ENCODE measurements at regions not wholly inside any gene's neighbourhood (a gene's known extent, or its start where the extent isn't known, plus 50 kb on each side); places are given as distances from the start of the nearest gene placed in this dataset.

DNA sequence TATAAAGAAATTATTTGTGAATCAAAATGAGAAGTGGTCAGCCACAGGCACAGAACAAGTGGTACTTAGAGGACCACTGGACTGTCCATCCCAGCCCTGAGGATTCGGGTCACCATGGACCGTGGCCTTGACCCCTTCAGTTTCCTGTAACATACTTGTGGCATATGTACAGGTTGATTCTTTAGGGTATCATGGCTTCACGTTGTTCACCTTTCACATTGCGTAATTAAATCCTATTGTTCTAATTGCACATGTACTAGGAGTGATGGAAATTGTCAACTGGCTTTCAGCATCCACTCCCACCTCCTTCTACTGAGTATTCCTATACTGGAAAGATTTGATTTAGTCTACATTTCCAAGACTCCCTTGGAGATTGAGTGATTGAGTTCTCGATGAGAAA is 148.3 kb upstream of the GJB5 start:
- DNase-seq (ENCODE audit: low read depth): no peak

- DNase-seq (ENCODE audit: low read depth): no peak
Observed at GRCh38 chr1:34610063-34610462, 144.8 kb upstream of the GJB5 start.

GRCh38 chr1:34611571-34611970 is 143.3 kb upstream of the GJB5 start:
- no peak for DNase-seq (ENCODE audit: low read depth)

DNA sequence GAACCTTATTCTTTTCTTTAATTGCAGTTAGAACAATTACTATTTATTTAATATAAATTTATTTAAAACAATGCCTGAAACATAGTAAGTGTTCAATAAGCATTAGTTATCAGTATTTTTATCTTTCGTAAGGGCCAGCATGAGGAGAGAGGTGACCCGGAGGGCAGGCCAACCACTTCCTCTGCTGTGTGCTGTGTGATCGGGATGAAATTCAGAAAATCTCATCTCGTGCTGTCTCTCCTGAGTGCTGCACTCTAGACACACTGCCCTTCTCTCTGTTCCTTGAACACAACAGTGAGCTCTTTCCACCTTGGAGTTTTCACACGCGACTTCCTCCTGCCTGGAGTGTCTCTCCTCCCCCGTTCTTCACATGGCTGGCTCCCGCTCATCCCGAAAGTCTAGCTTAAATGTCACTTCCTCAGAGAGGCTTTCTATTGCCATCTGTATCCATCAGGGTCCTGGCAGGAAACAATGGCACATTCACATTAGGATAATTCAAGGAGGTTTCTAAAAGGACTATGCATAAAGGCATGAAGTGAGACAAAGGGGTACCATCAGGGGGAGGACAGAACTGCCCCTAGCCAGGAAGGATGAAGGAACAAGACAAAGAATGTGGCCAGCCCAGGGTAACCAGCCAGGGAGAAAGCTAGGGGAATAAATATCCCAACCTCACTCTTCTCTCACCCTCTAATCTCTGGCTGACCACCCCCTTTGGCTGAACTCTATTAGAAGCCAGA is 142.6 kb upstream of the GJB5 start:
- DNase-seq (ENCODE audit: low read depth): no peak

DNA sequence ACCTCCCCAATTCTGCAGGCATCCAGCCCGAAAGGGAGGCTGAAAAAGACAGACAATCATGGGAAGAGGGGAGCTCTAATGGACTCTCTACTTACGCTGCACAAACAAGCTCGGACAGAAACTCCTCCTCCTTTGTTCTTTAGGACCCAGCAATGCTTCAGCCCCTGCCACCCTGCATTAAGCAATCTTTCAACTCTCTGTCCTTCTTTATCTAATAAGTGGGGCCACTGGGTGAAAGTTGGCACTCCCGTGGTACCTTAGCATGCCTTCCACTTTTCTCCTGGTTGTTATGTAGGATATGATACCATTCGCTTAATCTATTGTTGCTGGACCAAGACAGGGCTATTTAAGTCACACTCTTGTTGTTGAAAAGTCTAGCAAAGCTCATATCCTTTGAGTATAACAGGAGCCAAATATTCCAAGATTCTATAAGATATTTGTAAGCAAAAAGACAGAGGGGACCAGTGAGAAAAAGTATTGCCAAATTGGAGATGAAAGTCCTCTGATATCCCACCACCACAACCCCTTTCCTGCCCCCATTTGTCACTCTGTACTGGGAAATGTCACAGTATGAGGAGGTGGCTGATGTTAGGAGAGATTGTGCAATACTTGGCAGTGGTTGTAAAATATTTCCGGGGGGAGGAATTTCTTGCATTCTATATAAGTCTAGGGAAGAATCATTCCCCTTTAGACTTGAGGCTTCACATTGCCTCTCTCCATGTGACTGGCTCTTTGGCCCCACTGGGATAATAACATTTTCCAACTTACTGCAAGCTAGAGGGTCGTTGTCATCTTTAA is 137.3 kb upstream of the GJB5 start:
- DNase-seq (ENCODE audit: low read depth): no peak

DNA sequence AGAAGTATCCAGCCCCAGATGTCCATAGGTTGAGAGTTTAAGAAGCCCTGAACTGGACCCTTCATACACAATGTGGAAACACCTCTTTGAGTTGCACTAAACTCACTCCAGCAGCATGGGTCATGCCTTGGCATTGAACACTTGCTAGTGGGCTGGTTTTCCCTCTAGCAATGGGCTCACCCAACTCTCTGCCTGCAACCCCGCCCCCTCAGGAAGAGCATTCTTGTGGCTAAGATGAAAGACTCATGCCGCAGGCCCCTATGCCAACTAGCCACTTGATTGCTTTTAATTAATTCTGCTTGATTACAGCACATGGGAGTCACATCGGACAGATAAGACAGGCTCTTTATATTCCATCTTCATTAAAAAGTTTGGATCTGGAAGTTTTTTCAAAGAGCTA is 136.5 kb upstream of the GJB5 start:
- no peak for DNase-seq (ENCODE audit: low read depth)

- DNase-seq (ENCODE audit: low read depth): no peak
Observed at GRCh38 chr1:34619256-34619655, 135.6 kb upstream of the GJB5 start.

- DNase-seq (ENCODE audit: low read depth): no peak
Observed at GRCh38 chr1:34621916-34622315, 132.9 kb upstream of the GJB5 start.

- DNase-seq (ENCODE audit: low read depth): no peak
Observed at GRCh38 chr1:34625521-34626015, 129.3 kb upstream of the GJB5 start.

GRCh38 chr1:34627465-34628240 is 127.2 kb upstream of the GJB5 start:
- no peak for DNase-seq (ENCODE audit: low read depth)

GRCh38 chr1:34631126-34631525 is 123.7 kb upstream of the GJB5 start:
- DNase-seq (ENCODE audit: low read depth): no peak

GRCh38 chr1:34639701-34640100 is 115.1 kb upstream of the GJB5 start:
- DNase-seq (ENCODE audit: low read depth): no peak

GRCh38 chr1:34640654-34641401 is 114.0 kb upstream of the GJB5 start:
- no peak for DNase-seq (ENCODE audit: low read depth)

DNA sequence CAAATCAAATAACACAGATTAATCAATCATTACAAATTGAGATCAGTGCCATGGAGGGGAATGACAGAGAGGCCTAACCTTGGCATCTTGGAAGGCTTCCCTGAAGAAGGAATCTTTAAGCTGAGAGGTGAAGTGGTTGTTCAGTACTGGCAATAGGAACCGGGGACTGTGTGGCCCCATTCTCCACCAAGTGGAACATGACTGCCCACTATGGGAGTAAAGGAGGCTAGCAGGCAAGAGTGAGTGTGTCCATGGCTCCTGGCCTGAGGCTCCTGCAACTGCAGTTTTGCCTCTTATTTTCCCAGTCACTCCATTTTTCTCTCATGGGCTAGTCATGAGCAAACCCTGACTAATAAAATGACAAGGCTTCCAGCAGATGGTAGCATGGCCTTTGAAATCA is 112.2 kb upstream of the GJB5 start:
- no peak for DNase-seq (ENCODE audit: low read depth)

GRCh38 chr1:34645109-34645688 is 109.6 kb upstream of the GJB5 start:
- no peak for DNase-seq (ENCODE audit: low read depth)

DNA sequence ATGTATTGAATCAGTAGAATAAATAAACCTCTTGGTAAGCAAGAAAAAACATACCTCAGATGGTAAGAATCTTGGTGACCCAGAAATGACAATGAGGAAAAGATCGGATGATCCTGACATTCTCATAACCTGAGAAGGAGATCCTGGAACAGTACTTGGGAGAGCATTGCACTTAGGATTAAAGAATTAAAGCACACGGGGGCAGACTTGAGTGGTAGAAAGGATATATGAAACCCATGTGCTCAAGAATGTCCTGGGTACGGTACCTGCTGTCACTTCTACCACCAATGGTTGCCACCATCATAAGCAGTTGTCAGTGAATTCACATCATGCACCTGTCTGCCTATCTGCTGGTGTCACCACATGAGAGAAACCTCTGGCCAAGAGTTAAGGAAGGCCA is 108.9 kb upstream of the GJB5 start:
- no peak for DNase-seq (ENCODE audit: low read depth)

DNA sequence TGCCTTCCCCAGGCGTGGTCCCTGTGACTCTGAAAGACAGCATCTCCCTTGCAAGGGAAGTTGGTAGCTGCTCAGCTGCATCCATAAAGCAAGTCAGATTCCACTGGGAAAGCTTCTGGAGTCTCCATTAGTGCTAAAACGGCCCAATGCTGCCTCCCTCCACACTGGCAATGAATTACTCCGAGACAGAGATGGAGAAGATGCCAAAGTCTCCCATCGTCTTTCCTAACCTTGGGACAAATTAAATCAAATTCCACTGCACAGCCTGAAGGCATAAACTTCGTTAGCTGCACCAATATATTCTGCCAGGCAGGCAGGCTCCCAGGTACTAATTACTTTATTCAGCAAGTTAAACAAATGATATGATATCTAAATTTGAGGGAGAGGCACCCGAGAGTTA is 106.3 kb upstream of the GJB5 start:
- DNase-seq (ENCODE audit: low read depth): no peak

DNA sequence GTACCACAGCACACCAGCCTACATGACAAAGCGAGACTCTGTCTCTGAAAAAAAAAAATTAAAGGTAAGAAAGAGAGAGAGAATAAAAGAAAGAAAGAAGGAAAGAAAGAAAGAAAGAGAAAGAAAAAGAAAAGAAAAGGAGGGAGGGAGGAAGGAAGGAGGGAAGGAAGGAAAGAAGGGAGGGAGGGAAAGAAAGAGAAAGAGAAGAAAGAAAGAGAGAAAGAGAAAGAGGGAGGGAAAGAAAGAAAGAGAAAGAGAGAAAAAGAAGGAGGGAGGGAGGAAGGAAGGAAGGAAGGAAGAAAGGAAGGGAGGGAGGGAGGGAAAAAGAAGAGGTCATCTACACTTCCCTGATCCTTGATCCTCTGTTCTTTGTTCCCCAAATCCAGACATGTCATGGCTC is 104.8 kb upstream of the GJB5 start:
- DNase-seq (ENCODE audit: low read depth): no peak

DNA sequence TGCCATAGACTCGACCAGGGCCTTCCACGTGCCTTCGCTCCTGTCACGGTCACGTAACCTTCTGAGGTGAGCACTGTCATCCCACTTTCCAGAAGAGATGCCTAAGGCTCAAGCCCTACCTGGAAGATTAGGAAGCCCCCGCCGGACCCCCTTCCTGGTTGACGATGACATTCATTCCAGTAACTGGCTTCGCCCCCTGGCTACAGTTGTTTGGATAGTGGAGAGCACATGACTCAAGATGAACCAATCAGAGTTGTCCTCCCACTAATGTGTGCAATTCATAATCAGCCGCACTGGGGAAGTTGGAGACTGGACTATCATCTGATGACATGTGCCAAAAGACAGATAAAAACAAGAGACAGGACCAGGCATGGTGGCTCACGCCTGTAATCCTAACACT is 104.0 kb upstream of the GJB5 start:
- DNase-seq (ENCODE audit: low read depth): no peak

- no peak for DNase-seq (ENCODE audit: low read depth)
Observed at GRCh38 chr1:34653110-34653509, 101.7 kb upstream of the GJB5 start.

DNA sequence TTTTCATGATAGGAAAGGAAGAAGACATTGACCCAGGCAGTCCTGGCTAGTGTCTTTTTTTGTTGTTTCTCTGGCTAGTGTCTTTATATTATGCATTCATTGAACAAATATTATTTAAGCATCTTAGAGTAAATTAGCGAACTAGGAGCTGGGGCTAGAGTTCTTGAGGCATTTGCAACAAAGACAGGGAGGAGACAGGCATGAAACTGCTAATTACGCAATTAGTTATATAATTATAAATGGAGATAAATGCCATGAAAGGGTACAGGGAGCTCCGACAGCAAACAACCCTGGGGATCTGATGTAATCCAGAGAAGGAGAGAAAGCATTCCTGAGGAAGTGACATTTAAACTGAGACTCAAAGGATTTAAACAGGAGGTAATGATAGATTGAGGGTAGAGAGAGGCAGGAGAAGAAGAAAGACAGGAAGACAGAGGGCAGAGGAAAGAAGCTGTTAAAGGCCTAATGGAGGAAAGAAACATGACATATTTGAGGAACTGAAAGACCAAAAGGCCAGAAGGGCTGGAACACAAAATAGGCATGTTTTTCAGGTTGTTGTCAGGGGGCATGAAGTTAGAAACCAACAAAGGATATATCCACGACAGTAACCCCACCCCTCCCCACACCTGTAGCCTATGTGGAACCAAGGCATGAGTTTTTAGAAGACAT is 99.5 kb upstream of the GJB5 start:
- no peak for DNase-seq (ENCODE audit: low read depth)
